DMS53 (cell line): ENCODE measurements at regions not wholly inside any gene's neighbourhood (a gene's known extent, or its start where the extent isn't known, plus 50 kb on each side); places are given as distances from the start of the nearest gene placed in this dataset.
A peak's percentile ranks its signal among the peaks of the same experiment; 100 is the strongest.
"Not testable (repeated sequence)": the region's sequence is repeated elsewhere in the genome, so short reads cannot be mapped to it uniquely, and the experiment has no call there.

Source experiments
- DNase-seq: peaks from one replicate; lab custom pipeline; 2025; lab: John Stamatoyannopoulos, UW

DNA sequence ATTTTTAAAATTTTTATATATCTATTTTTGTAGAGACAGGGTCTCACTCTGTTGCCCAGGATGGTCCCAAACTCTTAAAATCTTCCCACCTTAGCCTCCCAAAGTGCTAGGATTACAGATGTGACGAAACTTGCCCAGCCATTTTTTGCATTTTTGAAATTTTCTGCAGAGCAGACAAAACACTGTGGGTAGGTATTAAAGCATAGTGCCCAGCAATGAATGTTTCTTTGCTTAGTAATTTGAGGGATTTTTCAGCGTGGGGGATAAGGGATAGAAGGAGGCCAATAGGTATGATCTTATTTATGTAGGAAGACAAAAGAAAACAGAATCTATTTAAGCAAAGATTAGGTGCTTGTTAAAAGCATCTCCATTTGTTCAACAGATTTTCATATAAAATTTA is 446.8 kb upstream of the DPH6 start:
- no peak for DNase-seq

DNA sequence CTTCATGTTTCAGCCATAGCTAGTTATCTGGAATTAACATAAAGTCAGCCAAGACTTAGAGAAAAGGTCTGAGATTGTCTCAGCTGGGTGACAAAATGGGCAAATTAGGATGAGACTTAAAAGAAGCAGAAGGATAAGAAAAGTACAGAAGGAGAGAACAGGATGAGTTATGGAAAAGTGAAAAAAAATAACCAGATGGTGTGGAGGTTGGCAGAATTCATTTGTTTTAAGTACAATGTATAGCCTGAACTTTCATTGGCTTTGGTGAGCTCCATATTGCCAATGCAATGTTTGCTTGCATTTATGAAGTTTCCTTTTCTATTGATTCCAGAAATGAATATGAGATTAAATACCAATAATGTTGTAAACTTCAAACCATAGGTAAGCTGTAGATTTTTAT is 447.2 kb upstream of the DPH6 start:
- DNase-seq: no peak

DNA sequence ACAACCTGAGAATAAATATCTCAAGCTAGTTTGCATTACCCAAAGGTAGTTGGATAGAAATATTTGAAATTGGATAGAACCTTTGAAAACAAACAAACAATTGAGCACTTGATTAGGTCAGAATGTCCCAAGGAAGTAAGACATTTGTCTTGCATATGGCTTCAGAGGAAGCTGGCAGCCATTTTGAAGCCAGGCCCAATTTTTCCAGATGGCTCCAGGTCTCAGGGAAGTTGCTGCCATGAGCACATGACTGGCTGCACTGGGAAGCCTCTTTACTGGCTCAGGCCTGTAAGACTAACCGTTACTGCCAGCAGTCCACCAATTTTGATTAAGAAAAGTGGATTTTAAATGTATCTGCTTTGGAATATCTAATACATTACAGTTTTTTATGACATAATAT is 448.9 kb upstream of the DPH6 start:
- no peak for DNase-seq

DNA sequence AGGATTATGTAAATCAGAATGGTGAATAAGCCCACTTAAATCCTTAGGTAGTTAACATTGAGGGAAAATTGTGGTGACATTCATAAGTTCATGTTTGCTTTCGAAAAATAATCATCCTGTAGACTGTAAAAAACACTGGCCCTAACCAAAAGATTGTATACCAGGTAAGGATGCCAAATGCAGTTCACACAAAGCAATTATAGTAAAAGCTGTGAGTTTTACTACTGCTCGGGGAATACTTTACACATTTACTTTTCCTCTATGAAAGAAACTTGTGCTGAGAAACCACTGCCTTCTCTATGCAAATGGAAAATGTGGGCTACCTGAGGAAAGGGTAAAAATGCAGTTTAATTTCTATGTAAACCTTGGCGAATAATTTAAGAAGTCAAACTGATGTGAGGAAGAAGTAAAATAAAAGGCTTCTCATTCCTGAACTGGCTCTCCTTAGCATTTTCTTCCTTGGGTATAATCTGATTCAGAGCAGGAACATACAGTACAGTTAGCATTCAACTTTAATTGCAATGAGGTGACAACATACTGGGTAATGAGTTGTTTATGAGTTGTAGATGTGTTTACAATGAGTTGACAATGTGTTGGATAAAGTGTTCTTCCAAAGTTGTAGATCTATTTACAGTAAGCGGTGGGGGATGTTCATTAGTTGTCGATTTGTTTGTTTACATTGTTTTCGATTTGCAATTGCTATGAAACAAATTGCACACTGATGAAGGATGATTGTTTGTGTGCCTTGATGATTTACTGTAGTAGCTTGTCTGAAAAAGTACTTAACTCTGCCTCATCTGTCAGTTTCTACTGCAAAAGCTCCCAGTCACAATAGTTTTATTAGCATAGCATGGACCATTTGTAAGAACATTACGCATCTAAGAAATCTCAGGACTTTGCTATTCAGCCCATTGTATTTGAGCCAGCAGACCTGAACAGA is 453.0 kb upstream of the DPH6 start:
- no peak for DNase-seq

DNA sequence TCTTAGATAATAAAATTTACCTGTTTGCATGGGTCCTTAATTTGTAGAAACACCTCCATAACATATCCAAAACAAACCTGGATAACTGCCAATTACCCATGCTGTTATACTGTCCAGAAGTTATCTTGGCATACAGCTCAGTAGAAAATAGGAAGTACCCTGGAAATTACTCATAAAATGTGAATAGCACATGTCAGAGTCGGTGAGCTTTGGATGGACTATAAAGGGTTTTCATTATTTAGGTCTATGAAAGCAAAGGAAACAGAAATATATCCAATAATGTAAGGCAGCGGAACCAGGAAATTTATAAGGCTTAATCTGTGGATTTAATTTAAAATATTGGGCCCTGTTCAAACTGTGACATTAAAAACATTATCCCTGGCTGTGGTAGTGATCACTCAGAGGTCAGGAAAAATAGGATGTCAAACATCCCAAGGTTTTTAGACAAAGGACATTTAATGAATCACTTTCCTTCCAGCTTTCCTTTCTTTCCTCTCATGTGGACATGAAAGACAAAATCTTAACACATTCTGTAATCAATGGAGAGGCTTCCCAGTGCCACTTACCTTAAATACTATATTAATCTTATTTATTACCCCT is 459.0 kb upstream of the DPH6 start:
- DNase-seq: no peak

DNA sequence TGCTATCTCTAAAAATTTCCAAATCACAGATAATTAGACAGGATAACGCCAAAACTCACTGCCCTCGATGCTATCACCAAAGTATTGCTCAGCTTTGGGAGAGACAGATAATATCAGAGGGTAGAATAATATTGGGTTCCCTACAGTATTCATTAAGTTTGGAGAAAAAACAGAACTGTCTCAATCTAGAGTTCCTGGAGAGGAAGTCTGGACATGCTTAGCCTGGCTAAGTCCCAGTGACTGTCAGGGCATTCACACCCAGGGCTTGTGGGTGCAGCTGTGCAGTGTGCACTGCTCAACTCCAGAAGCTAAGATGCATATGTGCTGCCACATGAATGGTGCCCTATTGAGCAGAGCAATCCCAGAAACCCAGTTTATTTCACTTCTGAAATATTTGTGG is 459.6 kb upstream of the DPH6 start:
- DNase-seq: no peak

DNA sequence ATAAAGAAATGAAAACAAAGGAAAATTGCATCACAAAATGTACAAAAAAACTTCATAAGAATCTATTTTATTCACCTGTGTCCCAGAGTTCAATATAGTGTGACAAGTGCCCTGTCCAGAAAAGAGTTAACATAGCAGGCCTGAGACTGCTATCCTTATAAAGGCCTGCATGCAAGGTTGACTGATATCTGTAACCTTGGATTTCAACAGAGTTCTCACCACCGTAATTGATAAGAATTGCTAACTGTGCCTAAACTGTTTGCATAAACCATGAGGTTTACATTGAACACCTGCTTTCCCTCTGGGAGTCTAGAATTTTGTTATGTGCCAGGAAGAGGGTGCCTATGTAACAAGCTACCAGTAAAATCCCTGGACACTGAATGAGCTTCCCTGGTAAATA is 461.7 kb upstream of the DPH6 start:
- no peak for DNase-seq

DNA sequence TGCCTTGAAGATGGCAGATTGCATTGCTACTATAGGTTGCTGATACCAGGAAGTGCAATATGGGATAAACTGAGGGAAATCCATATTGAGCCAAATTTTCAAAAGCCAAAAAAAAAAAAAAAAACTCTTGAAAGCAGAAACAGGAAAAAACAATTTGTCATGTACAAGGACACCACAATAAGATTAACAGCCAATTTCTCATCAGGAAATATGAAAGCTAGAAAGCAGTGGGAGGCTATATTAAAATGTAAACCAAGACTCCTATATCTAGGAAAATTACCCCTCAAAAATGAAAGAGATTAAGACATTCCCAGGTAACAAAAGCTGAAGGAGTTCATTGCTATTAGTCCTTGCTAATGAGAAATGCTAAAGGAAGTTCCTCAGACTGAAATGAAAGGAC is 462.8 kb upstream of the DPH6 start:
- DNase-seq: peak; percentile 8

DNA sequence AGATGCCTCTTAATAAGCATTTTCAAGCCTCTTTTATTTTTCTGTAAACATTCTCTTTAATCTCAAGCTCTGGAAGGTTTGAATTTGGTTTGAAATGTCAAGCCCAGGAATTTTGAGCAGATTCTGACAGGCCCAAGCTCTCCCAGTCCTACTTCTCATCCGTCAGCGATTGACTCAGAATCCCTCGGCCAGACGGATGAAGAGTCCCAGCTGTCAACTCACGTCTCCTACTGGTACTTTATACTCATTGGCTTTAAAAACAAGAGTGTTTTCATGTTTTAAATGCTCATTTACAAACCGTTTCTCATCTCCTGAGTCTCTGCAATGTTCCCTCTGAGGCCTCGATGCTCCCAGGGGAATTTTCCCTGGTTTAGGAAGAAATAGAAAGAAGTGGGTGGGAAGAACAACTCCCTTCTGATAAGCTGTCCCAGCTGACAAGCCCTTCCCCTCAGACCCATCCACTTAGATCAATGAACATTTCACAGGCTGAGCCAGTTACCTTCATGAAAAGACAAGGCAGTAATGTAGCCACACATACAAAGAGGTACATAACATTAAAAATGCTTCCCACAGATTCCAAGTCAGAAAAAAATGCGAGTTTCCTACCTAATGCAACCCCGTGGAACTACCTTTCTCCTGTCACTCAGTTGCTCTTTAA is 478.2 kb upstream of the DPH6 start:
- DNase-seq: no peak

DNA sequence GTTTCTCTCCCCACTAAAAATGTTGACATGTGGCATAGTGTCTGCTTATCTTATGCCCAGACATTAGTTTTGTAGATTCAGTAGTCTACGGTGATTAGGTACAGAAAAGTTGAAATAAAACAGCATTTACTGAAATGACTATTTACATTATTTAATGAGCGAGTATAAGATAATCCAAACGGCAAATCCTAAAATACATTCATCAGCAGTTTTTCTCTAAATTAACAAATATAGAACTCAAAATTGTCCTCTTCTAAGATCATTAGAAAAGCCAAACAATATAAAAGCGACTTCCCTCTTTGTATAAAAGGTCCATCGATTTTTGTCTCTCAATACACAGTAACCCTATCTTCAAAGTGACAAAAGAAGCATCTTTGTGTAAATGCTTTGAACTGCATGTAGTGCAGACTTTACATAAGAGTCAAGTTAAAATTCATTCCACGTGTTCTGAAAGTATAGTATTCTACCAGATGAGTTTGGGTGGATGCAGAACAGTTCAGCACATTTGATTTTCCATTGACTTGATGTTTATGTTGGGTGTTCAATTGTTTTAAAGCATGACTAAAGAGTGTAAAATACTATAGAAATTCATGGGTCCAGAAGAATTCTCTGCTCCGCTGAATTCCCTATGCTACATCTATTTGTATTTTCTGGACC is 480.8 kb upstream of the DPH6 start:
- no peak for DNase-seq

DNA sequence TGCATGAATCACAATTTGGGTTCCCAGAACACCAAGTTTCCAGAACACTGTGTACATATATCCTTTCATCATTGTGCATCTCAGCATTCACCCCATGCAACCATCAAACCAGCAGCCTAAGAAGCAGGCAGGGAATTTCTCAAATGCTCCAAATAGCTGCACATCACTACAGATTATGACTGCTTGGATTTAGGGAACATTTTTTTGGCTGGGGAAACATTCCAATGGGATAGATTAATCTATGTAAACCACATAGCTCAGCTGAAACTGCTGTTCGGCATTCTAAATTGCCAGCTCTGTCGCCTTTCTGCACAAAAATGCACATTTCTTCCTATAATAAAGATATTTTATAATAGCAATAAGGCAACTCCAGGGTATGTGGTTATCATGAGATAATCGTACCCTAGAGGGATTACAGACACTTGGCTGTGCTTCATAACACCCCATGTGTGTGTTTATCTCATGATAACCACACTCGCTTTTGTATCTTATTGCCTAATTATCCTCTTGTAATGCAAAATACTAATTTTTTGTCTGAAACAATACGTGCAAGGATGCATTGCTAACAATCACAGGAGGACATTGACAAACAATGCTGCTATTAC is 483.7 kb upstream of the DPH6 start:
- DNase-seq: no peak

DNA sequence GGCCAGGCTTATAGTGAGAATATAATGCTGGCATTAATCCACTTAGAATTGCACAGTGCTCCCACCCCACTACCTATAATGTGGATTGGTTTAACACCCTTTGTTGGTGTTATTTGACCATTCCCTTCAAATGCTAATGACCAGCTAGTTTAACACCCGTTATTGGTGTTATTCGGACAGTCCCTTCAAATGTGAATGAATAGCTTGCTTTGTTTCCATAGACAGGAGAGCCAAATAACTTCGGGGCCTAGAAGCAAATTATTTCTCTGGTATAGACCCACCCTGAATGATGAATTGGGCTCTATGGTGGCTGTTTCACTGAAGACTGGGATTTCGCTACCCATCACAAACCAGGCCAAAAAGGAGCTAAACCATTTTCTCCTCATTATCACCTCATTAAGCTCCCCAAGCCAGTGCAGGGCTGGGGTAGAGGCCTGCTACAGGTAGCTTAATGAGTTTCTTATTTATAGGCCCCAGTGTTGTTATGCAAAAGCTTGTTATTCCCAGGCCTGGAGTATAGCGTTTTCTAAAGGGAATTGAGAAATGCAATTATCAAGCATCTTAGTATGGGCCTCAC is 494.1 kb upstream of the DPH6 start:
- DNase-seq: no peak

DNA sequence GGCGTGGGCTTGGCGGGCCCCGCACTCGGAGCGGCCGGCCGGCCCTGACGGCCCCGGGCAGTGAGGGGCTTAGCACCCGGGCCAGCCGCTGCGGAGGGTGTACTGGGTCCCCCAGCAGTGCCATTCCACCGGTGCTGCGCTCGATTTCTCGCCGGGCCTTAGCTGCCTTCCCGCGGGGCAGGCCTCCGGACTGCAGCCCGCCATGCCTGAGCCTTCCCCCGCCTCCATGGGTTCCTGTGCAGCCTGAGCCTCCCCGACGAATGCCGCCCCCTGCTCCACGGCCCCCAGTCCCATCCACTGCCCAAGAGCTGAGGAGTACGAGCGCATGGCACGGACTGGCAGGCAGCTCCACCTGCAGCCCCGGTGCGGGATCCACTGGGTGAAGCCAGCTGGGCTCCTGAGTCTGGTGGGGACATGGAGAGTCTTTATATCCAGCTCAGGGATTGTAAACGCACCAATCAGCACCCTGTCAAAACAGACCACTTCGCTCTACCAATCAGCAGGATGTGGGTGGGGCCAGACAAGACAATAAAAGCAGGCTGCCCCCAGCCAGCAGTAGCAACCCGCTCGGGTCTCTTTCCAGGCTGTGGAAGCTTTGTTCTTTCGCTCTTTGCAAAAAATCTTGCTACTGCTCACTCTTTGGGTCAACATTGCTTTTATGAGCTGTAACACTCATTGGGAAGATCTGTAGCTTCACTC is 501.2 kb upstream of the DPH6 start:
- DNase-seq: not testable (repeated sequence)

DNA sequence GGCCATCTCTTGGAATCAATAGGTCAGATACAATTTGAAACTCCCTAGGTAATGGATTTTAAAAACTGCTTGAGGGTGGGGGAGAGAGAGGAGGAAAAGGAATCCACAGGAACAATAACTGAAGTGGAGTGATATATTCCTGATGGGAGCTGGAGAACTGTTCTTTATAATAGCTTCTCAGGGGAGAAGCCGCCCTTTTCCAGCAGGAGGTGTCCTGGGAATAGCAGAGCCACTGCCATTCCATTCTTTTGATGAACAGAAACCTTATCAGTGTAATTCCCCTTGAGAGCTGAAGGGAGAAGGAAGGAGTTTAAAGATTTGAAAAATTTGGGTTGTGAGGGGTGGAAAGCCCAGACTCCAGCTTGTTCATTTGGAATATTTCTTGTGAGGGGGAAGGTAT is 504.9 kb upstream of the DPH6 start:
- no peak for DNase-seq

DNA sequence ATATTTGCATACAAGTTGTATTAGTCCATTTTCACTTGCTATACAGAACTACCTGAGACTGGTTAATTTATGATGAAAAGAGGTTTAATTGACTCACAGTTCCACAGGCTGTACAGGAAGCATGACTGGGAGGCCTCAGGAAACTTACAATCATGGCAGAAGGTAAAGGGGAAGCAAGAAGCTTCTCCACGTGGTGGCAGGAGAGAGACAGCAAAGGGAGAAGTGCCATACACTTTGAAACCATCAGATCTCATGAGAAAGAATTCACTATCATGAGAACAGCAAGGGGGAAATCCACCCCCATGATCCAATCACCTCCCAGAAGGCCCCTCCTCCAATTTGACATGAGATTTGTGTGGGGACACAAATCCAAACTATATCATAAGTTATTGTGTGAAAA is 506.7 kb upstream of the DPH6 start:
- peak; percentile 59 for DNase-seq

DNA sequence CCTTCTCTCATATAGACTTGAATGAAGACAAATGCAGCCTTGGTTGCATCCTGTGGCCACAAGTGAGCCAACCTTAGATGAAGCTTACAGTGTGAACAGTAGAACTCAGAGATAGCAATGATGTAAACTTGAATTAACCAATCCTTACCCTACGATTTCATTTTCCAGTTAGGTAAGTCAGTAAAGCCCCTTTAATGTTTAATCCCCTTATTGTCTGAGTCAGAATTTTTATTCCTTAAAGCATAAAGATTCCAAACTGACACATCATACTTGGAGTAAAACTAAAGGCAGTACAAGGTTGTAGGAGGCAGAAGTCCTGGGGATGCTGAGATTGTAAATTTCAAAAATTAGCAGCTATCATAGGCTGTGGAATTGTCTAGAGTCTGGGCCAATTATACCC is 507.8 kb upstream of the DPH6 start:
- DNase-seq: no peak

DNA sequence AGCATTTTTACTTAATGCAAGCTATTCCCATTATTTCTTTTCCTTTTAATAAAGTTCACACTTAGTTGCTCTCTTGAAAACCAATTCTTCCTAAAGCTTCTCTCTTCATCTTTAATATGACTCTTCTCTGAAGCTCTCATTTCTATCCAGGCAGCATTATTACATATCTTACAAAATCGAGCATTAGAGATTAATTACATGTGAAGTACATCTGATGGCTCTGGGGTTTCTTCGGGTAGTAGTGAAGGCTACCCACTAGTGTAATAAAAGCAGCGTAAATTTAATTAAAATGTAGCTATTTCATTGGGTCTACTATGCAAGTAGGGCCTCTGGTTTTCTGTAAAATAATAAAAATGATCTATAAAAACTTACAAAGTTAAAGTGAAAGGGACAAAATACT is 513.6 kb upstream of the DPH6 start:
- no peak for DNase-seq

DNA sequence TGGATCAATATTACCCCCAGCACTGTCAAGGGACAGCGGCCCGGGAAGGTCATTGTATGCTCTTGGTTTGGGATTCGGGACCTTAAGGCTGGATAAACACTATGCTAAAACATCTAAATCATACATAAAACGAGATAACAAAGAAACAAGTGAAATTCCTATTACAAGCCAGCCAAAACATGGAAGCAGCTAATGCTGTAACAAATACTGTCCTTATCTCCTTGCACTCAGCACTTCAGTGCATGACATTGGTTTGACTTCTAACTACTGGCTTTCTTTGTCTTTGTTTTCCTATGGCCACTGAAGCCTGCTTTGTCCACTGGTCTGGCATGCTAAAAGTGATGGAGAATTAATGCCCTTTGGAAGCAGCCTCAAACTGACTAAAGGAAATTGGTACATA is 516.4 kb upstream of the DPH6 start:
- DNase-seq: no peak

DNA sequence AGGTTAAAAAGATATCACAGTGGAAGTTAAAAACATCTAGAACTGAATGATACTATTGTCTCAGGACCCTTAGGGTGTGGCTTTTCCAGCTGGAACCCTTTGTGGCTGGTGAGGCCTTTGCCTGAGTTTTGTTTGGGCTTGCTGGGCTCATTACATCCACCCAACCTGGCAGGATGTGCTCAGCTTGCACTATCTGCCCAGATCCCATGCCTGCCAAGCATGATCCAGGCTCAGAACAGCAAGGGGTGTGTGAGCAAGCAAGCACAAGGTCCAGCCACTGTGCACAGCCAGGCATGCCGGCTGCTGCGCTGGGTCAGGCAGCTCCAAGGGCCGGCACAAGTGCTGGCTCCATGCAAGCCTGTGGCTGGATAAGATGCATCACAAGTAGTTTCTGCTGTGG is 512.7 kb upstream of the CDIN1 start:
- DNase-seq: no peak

DNA sequence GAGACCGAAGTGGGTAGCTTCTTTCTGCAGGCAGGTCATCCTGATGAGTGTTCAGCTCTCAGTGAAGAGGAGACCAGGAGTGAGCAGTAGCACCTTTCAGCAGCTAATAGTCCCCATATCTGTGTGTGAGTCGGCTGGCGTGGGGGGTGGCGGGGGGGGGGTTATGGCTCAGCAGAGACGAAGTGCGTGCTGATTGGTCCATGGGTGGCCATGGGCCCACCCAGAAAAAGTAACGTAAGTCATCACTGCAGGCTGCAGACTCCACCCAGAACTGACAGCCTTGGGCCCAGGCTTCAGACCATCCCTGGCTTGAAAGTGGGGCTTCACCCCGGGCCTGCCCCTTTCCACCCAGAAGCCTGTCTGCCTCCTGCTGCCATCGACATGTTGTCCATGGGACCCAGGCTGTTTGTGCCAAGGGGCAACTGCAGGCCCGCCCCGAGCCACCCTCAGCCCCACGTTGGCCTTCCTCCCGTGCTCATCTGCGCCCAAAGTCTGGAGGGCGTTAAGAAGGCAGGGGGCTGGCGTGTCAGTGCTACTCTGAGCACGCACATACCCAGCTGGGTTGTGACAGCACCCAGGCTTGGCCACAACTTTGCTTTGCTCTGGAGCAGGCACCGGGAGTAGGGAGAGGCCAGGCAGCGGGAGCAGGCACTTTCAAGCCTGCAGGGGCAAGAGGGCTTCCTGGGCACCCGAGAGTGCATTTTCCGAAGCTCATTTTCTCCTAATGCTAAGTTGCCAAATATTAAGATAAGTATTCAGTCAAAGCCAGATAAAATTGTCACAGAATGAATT is 511.7 kb upstream of the CDIN1 start:
- DNase-seq: no peak
